Sigmoid colon (tissue), 6 donors: ENCODE measurements at regions not wholly inside any gene's neighbourhood (a gene's known extent, or its start where the extent isn't known, plus 50 kb on each side); places are given as distances from the start of the nearest gene placed in this dataset.

Source experiments
- DNase-seq: peaks from one replicate; pipeline ENCODE4 v3.0.0-alpha.2; 2019
- H3K27ac ChIP-seq, 4 donors: fragments of 200-600 bp; sonication (generic); one replicate each; pipeline ENCODE4 v1.5.1; 2016 to 2019; ENCODE audit warnings: mild to moderate bottlenecking in 1 of 4
- H3K27me3 ChIP-seq, 3 donors: fragments of 200-600 bp; sonication (generic); one replicate each; pipeline ENCODE4 v1.5.1; 2019; ENCODE audit warnings: mild to moderate bottlenecking in 1 of 3
- H3K36me3 ChIP-seq, 4 donors: fragments of 200-600 bp; sonication (generic); one replicate each; pipeline ENCODE4 v1.5.1; 2016 to 2019
- H3K4me1 ChIP-seq, 4 donors: fragments of 200-600 bp; sonication (generic); one replicate each; pipeline ENCODE4 v1.5.1; 2017 to 2019
- H3K4me3 ChIP-seq, 4 donors: fragments of 200-600 bp; sonication (generic); one replicate each; pipeline ENCODE4 v1.5.1; 2017 to 2019; ENCODE audit warnings: mild to moderate bottlenecking in 2 of 4, moderate library complexity in 1 of 4
- H3K9me3 ChIP-seq, 4 donors: fragments of 200-600 bp in 3 of 4; sonication (generic) in 3 of 4; one replicate each; pipeline versions ENCODE4 v1.5.1 to v1.6.1; 2013 to 2019
- EP300 ChIP-seq, 4 donors: sonication (generic); formaldehyde crosslinking; IDR thresholded peaks; one replicate each; pipeline ENCODE4 v1.6.1; 2017; ENCODE audit warnings: antibody characterized with exemption in 4 of 4
- POLR2A ChIP-seq, 2 donors: fragments of 450-650 bp; IDR thresholded peaks; one replicate each; pipeline ENCODE4 v1.6.1; 2016; ENCODE audit warnings: antibody characterized with exemption in 2 of 2, mild to moderate bottlenecking in 2 of 2, moderate library complexity in 2 of 2
- POLR2AphosphoS5 ChIP-seq, 4 donors: sonication (generic); formaldehyde crosslinking; IDR thresholded peaks; one replicate each; pipeline ENCODE4 v1.6.1; 2017; ENCODE audit warnings: antibody characterized with exemption in 4 of 4
- WGBS, 2 donors: extraction: QIAGEN DNeasy Blood & Tissue Kit; methylation state at CpG; one replicate each; pipeline ENCODE4 v1.1.7; 2013; 5-methylcytosine and 5-hydroxymethylcytosine counted together
- intact Hi-C: fragments of 100-400 bp; cut with DNase I; formaldehyde crosslinking; loops from one replicate; pipeline ENCODE4 v1.15.1; 2023
- TF ChIP-seq, protein P1 (sequence below), 4 experiments: fragments of 450-650 bp in 3 of 4; fragments of 200-600 bp in 1 of 4; IDR thresholded peaks; one replicate each; pipeline ENCODE4 v1.5.1; 2016 to 2019; ENCODE audit warnings: antibody characterized with exemption in 4 of 4, mild to moderate bottlenecking in 3 of 4, moderate library complexity in 2 of 4
- donor health status: healthy with polysubstance abuse.
- donor health status: healthy.

DNA sequence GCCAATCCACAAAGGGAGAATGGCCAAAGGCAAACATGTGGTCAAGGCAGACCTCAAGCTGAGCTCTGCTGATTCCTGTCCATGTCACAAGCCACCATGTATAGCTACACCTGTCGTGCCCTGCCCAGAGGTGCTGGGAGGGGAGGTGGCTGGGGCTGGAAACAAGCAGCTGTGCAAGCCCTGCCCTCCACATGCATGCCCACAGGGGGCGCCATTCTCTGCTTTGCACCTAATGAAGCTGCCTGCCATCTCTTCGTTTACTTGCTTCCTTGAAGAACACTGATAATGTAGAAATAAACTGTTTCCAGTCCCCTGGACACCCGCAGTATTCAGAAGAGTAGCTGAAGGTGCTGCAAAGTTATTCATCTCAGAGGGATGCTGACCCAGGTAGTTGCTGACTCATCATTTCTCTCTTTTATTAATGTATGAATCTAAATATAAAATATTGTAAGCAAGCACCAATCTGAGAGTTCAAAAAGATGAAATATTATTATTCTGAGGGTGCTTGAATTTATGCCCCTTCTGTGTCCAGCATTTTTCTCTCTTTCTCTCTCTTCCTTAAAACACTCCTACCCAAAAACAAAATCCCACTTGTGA, 278.6 kb downstream of the ADGRA3 start:
- 15 to 30% methylated on average over 4 of the region's 4 CpGs for WGBS, 2 donors
- Histone ChIP-seq H3K36me3 (no peaks in the 10 kb centered on the region), H3K27ac (no peak overlapping the region), H3K9me3 (no peaks in the 10 kb centered on the region), H3K4me3 (no peak overlapping the region), H3K27me3 (no peaks in the 10 kb centered on the region), H3K4me1 (no peaks in the 10 kb centered on the region)
- DNase-seq = no peak
- no peak for TF ChIP-seq EP300 (IDR thresholded peaks at IDR 0.05)
- no peak for TF ChIP-seq POLR2AphosphoS5 (IDR thresholded peaks at IDR 0.05)
- TF ChIP-seq, protein P1, sequence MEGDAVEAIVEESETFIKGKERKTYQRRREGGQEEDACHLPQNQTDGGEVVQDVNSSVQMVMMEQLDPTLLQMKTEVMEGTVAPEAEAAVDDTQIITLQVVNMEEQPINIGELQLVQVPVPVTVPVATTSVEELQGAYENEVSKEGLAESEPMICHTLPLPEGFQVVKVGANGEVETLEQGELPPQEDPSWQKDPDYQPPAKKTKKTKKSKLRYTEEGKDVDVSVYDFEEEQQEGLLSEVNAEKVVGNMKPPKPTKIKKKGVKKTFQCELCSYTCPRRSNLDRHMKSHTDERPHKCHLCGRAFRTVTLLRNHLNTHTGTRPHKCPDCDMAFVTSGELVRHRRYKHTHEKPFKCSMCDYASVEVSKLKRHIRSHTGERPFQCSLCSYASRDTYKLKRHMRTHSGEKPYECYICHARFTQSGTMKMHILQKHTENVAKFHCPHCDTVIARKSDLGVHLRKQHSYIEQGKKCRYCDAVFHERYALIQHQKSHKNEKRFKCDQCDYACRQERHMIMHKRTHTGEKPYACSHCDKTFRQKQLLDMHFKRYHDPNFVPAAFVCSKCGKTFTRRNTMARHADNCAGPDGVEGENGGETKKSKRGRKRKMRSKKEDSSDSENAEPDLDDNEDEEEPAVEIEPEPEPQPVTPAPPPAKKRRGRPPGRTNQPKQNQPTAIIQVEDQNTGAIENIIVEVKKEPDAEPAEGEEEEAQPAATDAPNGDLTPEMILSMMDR (IDR thresholded peaks at IDR 0.05) = peak in 1 of 4 experiments; percentile 12
- no peak for TF ChIP-seq POLR2A (IDR thresholded peaks at IDR 0.05)
- intact Hi-C loops = no loop called here

DNA sequence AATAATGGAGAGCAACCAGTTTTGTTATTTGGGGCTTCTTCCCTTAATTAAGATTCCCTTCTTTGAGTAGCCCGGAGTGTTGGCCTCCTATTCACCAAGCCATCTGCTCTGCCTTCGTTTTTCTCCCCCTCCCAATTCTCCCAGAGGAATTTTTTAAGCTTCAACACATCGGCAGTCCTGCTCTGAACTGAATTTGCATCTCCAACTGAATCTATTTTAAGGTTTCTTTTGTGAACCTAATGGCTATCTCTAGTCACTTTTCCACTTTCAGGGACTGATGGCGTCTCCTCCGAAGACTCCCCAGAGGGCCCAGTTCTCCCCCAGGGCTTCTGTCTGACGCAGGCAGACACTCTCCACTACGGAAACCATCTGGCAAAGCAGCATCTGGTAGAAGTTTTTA, 280.2 kb downstream of the ADGRA3 start:
- H3K4me3 ChIP-seq = no peak overlapping the region
- no peak for DNase-seq
- 75 to 79% methylated on average over 7 of the region's 7 CpGs for WGBS, 2 donors
- TF ChIP-seq EP300 (IDR thresholded peaks at IDR 0.05) = no peak
- TF ChIP-seq, protein P1 (IDR thresholded peaks at IDR 0.05) = no peak
- TF ChIP-seq POLR2A (IDR thresholded peaks at IDR 0.05) = no peak
- no peak for TF ChIP-seq POLR2AphosphoS5 (IDR thresholded peaks at IDR 0.05)
- no peaks in the 10 kb centered on the region for H3K9me3 ChIP-seq
- H3K27me3 ChIP-seq = no peaks in the 10 kb centered on the region
- no peaks in the 10 kb centered on the region for H3K4me1 ChIP-seq
- H3K36me3 ChIP-seq = no peaks in the 10 kb centered on the region
- no peak overlapping the region for H3K27ac ChIP-seq
- intact Hi-C loops = no loop called here

DNA sequence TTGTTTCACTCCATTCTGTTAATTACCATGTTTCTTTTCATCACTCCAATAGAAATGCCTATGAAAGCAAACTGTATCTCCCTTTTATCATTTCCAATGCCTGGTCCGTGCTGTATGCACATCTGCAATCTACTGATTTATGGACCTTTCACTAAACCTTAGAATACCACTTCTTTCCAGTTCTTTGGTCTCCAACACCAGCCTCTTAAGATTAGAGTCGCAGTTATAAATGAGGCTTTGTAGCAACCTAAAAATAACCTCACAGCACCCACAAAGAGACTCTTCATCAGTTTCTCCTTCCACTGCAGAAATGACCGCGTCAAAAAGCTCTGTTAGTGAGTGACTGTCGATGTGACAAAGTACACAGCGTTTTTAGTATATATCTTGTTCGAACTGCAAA, 282.6 kb downstream of the ADGRA3 start:
- H3K27me3 ChIP-seq = no peaks in the 10 kb centered on the region
- H3K36me3 ChIP-seq = no peaks in the 10 kb centered on the region
- no peaks in the 10 kb centered on the region for H3K4me1 ChIP-seq
- WGBS, 2 donors = 86 to 90% methylated on average over 7 of the region's 7 CpGs
- no peak overlapping the region for H3K27ac ChIP-seq
- TF ChIP-seq EP300 (IDR thresholded peaks at IDR 0.05) (no peak), POLR2AphosphoS5 (IDR thresholded peaks at IDR 0.05) (no peak), POLR2A (IDR thresholded peaks at IDR 0.05) (no peak)
- TF ChIP-seq, protein P1 (IDR thresholded peaks at IDR 0.05) = no peak
- no peaks in the 10 kb centered on the region for H3K9me3 ChIP-seq
- intact Hi-C loops = no loop called here
- DNase-seq = no peak
- H3K4me3 ChIP-seq = no peak overlapping the region

DNA sequence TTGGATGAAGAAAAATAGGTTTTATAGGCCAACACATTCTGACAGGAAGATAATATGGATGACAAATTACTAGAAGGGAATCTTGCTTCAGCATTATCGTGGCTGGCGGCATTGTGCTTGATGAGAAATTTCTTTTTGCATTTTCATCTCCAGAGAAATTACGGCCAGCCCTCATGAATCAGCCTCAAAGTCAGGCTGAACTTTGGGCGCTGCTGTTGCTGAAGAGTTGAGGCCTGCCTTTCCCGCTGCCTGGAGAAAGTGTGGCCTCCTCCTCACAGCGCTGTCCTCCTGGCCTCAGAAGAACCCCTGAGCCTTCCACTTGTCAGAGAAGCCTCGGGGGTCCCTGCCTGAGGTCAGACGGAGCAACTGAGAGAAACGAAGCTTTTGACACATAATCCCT, 272.4 kb upstream of the KCNIP4 start:
- Histone ChIP-seq H3K36me3 (no peaks in the 10 kb centered on the region), H3K27ac (no peak overlapping the region), H3K4me3 (no peak overlapping the region), H3K9me3 (no peaks in the 10 kb centered on the region), H3K4me1 (no peaks in the 10 kb centered on the region), H3K27me3 (no peaks in the 10 kb centered on the region)
- WGBS, 2 donors = 83 to 87% methylated on average over 9 of the region's 9 CpGs
- intact Hi-C loops = no loop called here
- DNase-seq = no peak
- no peak for TF ChIP-seq EP300 (IDR thresholded peaks at IDR 0.05)
- no peak for TF ChIP-seq POLR2A (IDR thresholded peaks at IDR 0.05)
- TF ChIP-seq, protein P1 (IDR thresholded peaks at IDR 0.05) = no peak
- TF ChIP-seq POLR2AphosphoS5 (IDR thresholded peaks at IDR 0.05) = no peak

DNA sequence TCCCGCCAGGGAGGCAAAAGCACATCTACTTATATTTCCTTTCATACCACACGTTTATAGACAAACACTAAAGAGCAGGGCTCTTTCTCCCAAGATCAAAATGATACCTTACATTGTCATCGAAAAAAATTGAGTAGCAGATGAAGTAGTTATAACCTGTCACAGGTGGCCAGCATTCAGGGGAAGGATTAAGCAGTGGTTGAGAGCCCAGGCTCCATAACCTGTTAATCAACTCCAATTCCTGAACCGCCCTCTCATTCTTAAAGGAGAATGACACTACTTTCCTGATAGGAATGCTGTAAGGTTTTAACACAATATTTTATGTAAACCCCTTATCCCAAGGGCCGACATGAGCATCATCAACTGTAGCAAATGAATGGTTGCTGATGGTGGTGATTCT, 268.9 kb upstream of the KCNIP4 start:
- Histone ChIP-seq H3K27ac (no peak overlapping the region), H3K36me3 (no peaks in the 10 kb centered on the region), H3K9me3 (no peaks in the 10 kb centered on the region), H3K4me3 (no peak overlapping the region), H3K27me3 (no peaks in the 10 kb centered on the region), H3K4me1 (no peaks in the 10 kb centered on the region)
- intact Hi-C loops = no loop called here
- TF ChIP-seq, protein P1 (IDR thresholded peaks at IDR 0.05) = no peak
- TF ChIP-seq EP300 (IDR thresholded peaks at IDR 0.05) = no peak
- TF ChIP-seq POLR2AphosphoS5 (IDR thresholded peaks at IDR 0.05) = no peak
- TF ChIP-seq POLR2A (IDR thresholded peaks at IDR 0.05) = no peak
- WGBS, 2 donors = 27 to 79% methylated on average over 5 of the region's 5 CpGs
- DNase-seq = no peak
